ENCODE measurements at regions not wholly inside any gene's neighbourhood (a gene's known extent, or its start where the extent isn't known, plus 50 kb on each side); places are given as distances from the start of the nearest gene placed in this dataset.

GRCh38 chr20:52402950-52403349 is 211.4 kb upstream of the ZFP64 start:
- no peak for DNase-seq (ENCODE audit: low read depth in 3 of 3)

DNA sequence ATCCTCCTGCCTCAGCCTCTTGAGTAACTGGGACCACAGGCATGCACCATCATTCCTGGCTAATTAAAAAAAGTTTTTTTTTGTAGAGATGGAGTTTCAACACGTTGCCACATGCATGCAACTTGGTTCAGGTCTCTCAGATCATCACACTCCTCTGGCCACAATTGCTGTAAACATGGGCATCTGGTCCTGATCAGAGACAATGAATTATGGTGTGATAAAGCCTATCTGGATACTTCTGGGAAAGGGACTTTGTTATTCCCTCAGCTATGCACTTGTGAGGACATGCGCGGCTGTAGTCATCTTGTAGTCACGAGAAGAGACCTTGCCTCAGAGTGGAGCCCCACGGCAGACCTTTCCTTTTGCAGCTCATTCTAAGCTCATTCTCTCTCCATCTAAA is 210.9 kb upstream of the ZFP64 start:
- no peak for DNase-seq (ENCODE audit: low read depth in 3 of 3)

DNA sequence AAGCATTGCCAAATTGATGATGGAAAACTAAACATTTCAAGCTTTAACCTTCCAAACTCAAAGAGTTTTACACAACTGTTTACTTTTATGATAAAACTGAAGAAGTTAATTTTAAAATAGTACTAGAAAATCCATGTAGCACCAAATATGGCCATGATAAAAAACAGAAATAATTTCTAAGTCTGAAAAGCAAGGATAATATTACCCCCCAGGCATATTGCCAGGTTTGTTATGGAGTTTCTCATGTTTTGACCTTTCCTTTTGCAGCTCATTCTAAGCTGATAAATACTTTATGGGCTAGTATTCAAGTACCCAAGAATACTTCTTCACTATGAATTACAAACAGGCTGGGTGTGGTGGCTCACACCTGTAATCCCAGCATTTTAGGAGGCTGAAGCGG is 209.9 kb upstream of the ZFP64 start:
- no peak for DNase-seq (ENCODE audit: low read depth in 3 of 3)

DNA sequence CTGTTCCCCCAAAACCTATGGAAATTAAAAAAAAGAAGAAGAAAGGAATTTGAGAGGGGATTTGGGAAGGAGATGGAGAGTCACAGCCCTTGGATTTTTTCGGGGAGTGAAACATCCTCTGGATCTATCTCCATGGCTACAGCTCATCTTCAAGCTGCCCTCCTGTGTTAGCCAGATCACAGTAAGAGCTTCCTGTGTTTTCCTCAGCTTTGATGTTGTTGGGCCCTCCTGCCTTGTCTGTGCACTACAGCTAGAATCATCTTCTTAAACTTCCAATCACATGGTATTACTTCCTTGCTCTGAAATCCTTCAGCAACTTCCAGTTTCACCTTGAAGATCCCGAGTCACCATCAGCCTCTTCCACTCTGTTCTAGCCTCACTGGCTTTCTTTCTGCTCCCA is 207.8 kb upstream of the ZFP64 start:
- DNase-seq (ENCODE audit: low read depth in 3 of 3): no peak

DNA sequence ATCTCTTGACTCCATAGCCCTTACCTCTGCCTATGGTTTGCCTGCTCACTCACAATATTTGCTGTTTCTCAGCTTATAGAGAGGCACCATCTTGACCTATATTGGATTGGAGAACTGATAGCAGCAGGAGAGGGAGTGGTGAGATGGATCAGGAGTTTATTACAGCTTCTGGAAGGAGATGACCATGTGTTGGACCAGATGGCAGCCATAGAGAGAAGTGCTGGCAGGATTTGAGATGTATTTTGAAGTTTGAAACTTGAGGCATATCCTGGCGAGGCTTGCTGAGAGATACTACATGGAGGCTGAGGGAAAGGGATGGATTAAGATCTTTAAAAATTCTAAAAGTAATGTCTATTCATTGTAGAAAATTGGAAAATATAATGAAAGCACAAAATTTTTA is 198.0 kb upstream of the ZFP64 start:
- DNase-seq (ENCODE audit: low read depth in 3 of 3): no peak

DNA sequence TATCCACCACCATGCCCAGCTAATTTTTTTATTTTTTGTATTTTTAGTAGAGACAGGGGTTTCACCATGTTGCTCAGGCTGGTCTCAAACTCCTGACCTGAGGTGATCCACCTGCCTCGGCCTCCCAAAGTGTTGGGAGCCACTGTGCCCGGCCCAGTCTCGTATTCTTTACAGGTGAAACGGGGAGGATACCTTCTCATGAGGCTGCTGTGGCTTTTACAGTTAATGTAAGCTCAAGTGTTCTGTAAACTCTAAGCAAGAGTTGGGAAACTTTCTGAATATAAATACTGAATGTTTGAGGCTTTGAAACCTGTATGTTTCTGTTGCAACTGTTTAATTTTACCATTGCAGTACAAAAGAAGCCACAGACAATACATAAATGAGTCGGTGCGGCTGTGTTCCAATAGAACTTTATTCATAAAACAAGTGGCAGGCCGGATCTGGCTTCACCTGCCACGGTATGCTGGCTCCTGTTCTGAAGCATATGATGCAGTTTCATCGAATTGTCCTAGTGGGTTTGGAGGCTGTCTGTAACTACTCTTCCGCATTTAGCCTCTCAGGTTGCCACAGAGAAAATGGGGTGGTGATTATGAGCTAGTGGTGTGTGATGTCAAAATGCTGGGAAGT is 192.5 kb upstream of the ZFP64 start:
- no peak for DNase-seq (ENCODE audit: low read depth in 3 of 3)

- no peak for DNase-seq (ENCODE audit: low read depth in 3 of 3)
Observed at GRCh38 chr20:52382933-52383332, 191.4 kb upstream of the ZFP64 start.

DNA sequence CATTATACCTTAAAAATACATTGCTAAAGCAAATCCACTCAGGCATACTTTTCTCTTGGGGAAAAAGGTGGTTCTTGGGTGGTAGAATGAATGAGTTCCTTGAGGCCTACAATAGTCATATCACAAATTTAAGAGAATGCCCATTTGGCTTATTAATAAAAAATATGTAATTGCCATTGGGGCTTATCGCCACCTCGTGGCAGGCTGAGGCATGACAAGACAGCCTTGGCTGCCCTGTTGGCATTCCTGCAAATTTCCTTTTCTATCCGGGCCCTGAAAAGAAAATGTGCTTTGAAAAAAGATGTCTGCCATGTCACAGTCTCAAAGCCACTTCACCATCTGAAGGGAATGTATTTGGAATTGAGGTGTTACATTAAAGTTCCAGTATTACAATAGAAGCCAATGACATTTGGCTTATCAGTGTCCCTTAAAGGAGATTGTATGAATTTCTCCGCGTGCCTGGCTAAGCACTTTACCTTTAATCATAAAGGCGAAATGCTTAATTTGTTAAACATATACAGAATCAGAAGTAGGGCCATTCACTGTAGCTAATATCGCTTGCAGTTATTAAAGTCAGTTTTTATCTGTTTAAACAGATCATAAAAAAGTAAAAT is 188.3 kb upstream of the ZFP64 start:
- no peak for DNase-seq (ENCODE audit: low read depth in 3 of 3)

DNA sequence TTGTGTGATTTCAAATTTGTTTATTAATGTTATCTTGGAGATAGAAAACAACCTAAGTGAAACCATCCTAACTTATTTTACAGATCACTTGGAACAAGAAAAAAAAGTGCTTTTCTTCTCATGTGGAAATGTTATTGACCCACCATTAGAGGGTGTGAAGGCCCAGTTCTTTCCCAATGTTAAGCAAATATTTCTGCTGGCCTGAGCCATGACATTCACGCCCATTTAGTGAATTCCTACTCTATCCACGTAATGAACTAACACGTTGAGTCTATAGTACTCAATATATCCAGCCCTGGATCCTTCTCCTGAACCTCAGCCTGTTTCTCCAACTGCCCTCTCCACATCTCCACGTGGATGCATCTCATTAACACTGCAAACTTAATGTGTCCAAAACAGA is 180.6 kb upstream of the ZFP64 start:
- DNase-seq (ENCODE audit: low read depth in 3 of 3): no peak

DNA sequence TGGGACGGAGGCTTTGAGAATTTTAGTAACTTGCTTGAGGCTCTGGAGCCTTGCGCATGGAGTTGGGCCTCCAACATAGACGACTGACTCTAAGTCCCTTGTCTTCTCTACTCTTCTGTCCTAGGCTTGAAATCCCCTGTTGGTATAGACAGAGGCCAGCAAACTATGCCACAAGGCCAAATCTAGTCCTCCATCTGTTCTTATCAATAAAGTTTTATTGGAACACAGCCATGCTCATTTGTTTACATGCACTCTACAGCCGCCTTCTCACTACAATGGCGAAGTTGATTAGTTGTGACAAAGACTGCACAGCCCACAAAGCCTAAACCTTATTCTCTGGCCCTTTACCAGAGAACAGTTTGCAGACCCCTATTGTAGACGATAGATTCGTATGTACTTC is 174.1 kb upstream of the ZFP64 start:
- DNase-seq (ENCODE audit: low read depth in 3 of 3): no peak

GRCh38 chr20:52364405-52364804 is 172.8 kb upstream of the ZFP64 start:
- DNase-seq (ENCODE audit: low read depth in 3 of 3): no peak

DNA sequence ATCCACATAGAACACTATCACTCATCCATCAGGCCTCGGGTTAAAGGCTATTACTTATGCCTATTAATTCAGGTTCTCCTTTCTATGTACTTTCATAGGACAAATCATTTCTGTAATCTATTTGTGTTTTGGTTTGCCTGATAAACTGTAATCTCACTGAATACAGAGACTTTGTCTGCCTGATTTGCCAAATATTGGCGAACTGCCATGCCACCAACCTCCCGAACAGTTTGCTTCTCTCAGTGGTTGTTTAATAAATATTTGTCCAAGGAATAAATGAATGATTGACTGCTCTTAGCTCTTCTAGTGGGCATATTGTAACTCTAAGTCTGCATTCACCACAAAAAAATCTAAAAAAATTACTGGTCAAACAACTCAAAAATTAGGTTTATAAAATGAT is 170.1 kb upstream of the ZFP64 start:
- DNase-seq (ENCODE audit: low read depth in 3 of 3): no peak

GRCh38 chr20:52349806-52350205 is 158.2 kb upstream of the ZFP64 start:
- no peak for DNase-seq (ENCODE audit: low read depth in 3 of 3)

DNA sequence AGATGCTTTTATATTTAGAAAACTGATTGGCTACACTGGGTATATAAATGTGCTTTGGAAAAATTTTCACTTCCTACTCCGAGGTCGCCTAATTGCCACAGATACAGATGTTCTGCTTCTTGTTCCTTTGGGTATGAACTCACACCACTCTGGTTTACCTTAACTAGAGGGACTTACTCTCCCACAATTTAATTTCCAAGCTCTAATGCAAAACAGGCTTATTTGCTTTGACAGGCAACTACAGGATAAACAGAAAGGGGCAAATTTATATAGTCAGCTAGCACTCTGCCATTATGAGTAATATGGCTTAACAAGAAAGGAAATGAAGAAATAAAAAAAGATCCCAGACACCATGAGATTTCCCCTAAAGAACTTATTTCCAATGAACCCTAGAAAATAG is 156.9 kb upstream of the ZFP64 start:
- DNase-seq (ENCODE audit: low read depth in 3 of 3): no peak

GRCh38 chr20:52346797-52347196 is 155.2 kb upstream of the ZFP64 start:
- no peak for DNase-seq (ENCODE audit: low read depth in 3 of 3)

- no peak for DNase-seq (ENCODE audit: low read depth in 3 of 3)
Observed at GRCh38 chr20:52342913-52343312, 151.3 kb upstream of the ZFP64 start.

GRCh38 chr20:52340036-52340634 is 148.6 kb upstream of the ZFP64 start:
- no peak for DNase-seq (ENCODE audit: low read depth in 3 of 3)

- no peak for DNase-seq (ENCODE audit: low read depth in 3 of 3)
Observed at GRCh38 chr20:52332649-52333250, 141.2 kb upstream of the ZFP64 start.

DNA sequence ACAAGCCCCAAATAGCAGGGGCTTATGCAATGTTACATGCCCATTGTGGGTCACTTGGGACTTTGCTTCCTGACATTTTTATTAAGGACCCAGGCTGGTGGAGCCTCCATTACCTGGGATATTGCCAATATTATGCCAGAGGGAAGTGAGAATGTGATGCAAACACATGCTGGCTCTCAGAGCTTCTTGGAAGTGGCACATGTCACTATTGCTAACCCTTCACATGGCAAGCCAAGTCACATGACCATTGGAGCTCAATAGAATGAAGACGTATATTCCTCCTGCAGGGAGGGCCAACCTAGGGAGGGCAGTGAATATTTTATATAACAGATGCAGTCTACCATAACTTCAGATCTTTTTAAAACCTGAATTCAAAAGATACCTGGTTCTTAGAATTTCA is 140.7 kb upstream of the ZFP64 start:
- DNase-seq (ENCODE audit: low read depth in 3 of 3): no peak

- DNase-seq (ENCODE audit: low read depth in 3 of 3): no peak
Observed at GRCh38 chr20:52331655-52332054, 140.1 kb upstream of the ZFP64 start.

- no peak for DNase-seq (ENCODE audit: low read depth in 3 of 3)
Observed at GRCh38 chr20:52321396-52321795, 129.8 kb upstream of the ZFP64 start.

GRCh38 chr20:52318651-52319050 is 127.1 kb upstream of the ZFP64 start:
- DNase-seq (ENCODE audit: low read depth in 3 of 3): no peak

GRCh38 chr20:52313341-52313963 is 121.9 kb upstream of the ZFP64 start:
- no peak for DNase-seq (ENCODE audit: low read depth in 3 of 3)

Data from stimulated activated CD4-positive, alpha-beta T cell treated with anti-CD3 and anti-CD28 coated beads, TNF-alpha, amount 100 ng/mL, for 4 hours (primary cell).